Kidney (tissue), 13 donors: ENCODE measurements at regions not wholly inside any gene's neighbourhood (a gene's known extent, or its start where the extent isn't known, plus 50 kb on each side); places are given as distances from the start of the nearest gene placed in this dataset.

ENCODE experiments used
- DNase-seq, 5 donors: peaks; one replicate each; pipeline ENCODE4 v3.0.0-alpha.2; 2013 to 2020
- FAIRE-seq: peaks from 2 replicates; lab custom pipeline; 2012; peaks lifted over from hg19 to GRCh38; lab: Jason Lieb, UNC
- H3K27ac ChIP-seq, 2 donors: one replicate each; pipeline ENCODE4 v1.7.0; 2013; ENCODE audit warnings: low read depth in 2 of 2, low read length in 2 of 2, inconsistent platforms in 1 of 2
- H3K27me3 ChIP-seq: one replicate; pipeline ENCODE4 v1.7.1; 2013; ENCODE audit warnings: low read length, inconsistent platforms; ENCODE audit not compliant: control insufficient read depth, insufficient read depth
- H3K36me3 ChIP-seq, 3 donors: one replicate each; pipeline versions ENCODE4 v1.7.0 to v1.7.1; 2013; ENCODE audit warnings: low read length in 3 of 3, control low read depth in 1 of 3, inconsistent platforms in 1 of 3; ENCODE audit not compliant: insufficient read depth in 3 of 3, control insufficient read depth in 2 of 3
- H3K4me1 ChIP-seq, 3 donors: one replicate each; pipeline versions ENCODE4 v1.7.0 to v1.7.1; 2013; ENCODE audit warnings: low read length in 3 of 3, inconsistent platforms in 1 of 3, low read depth in 1 of 3; ENCODE audit not compliant: control insufficient read depth in 2 of 3, insufficient read depth in 2 of 3
- H3K4me3 ChIP-seq, 3 donors: one replicate each; pipeline versions ENCODE4 v1.7.0 to v1.8.1; 2013; ENCODE audit warnings: low read length in 3 of 3, control low read depth in 1 of 3, inconsistent platforms in 1 of 3
- H3K9ac ChIP-seq, 3 donors: one replicate each; pipeline versions ENCODE4 v1.7.0 to v1.7.1; 2013; ENCODE audit warnings: low read length in 3 of 3, control low read depth in 1 of 3, inconsistent platforms in 1 of 3
- H3K9me3 ChIP-seq, 3 donors: one replicate each; pipeline versions ENCODE4 v1.7.0 to v1.7.1; 2013; ENCODE audit warnings: low read length in 3 of 3, control low read depth in 1 of 3, inconsistent platforms in 1 of 3; ENCODE audit not compliant: control insufficient read depth in 2 of 3, insufficient read depth in 1 of 3
- intact Hi-C: fragments of 100-400 bp; cut with DNase I; formaldehyde crosslinking; loops from one replicate; pipeline ENCODE4 v1.11.1; 2022
- TF ChIP-seq, protein P1 (sequence below): IDR thresholded peaks from 3 replicates; pipeline ENCODE4 v1.5.1; 2012; ENCODE audit warnings: mild to moderate bottlenecking, moderate library complexity, borderline replicate concordance; ENCODE audit not compliant: insufficient read depth; ENCODE audit errors: extremely low read depth
- donor health status: control.
- donor health status: control.
- donor health status: control.
- donor health status: control.
- donor health status: control.
- donor health status: DM: yes; HTN: yes; CAD: no.
- donor health status: Normal renal cell carcinoma (clear cell type).

GRCh38 chr10:128928231-128928836 lies 538.7 kb upstream of the MGMT start:
- no peak for FAIRE-seq
- Histone ChIP-seq H3K36me3 (no peaks in the 10 kb centered on the region), H3K27me3 (no peaks in the 10 kb centered on the region), H3K4me1 (no peaks in the 10 kb centered on the region), H3K4me3 (no peak overlapping the region), H3K27ac (no peak overlapping the region), H3K9me3 (no peaks in the 10 kb centered on the region), H3K9ac (no peak overlapping the region)
- peak in 1 of 5 donors; percentile 36 for DNase-seq
- intact Hi-C loops: no loop called here
- TF ChIP-seq, protein P1, sequence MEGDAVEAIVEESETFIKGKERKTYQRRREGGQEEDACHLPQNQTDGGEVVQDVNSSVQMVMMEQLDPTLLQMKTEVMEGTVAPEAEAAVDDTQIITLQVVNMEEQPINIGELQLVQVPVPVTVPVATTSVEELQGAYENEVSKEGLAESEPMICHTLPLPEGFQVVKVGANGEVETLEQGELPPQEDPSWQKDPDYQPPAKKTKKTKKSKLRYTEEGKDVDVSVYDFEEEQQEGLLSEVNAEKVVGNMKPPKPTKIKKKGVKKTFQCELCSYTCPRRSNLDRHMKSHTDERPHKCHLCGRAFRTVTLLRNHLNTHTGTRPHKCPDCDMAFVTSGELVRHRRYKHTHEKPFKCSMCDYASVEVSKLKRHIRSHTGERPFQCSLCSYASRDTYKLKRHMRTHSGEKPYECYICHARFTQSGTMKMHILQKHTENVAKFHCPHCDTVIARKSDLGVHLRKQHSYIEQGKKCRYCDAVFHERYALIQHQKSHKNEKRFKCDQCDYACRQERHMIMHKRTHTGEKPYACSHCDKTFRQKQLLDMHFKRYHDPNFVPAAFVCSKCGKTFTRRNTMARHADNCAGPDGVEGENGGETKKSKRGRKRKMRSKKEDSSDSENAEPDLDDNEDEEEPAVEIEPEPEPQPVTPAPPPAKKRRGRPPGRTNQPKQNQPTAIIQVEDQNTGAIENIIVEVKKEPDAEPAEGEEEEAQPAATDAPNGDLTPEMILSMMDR: no peak

- peak in 2 of 5 donors; percentile 18 to 74 for DNase-seq
- TF ChIP-seq, protein P1: no peak
- Histone ChIP-seq H3K36me3 (no peaks in the 10 kb centered on the region), H3K4me3 (no peak overlapping the region), H3K9ac (no peak overlapping the region), H3K4me1 (no peaks in the 10 kb centered on the region), H3K9me3 (no peaks in the 10 kb centered on the region), H3K27ac (no peak overlapping the region), H3K27me3 (no peaks in the 10 kb centered on the region)
- FAIRE-seq: no peak
- intact Hi-C loops: no loop called here
Measured at GRCh38 chr10:128929131-128929530, 537.9 kb upstream of the MGMT start.

- intact Hi-C loops: no loop called here
- Histone ChIP-seq H3K9ac (no peak overlapping the region), H3K36me3 (no peaks in the 10 kb centered on the region), H3K9me3 (no peaks in the 10 kb centered on the region), H3K27ac (no peak overlapping the region), H3K27me3 (no peaks in the 10 kb centered on the region), H3K4me3 (no peak overlapping the region), H3K4me1 (no peaks in the 10 kb centered on the region)
- FAIRE-seq (no peak), DNase-seq (peak in 2 of 5 donors; percentile 4 to 49)
- TF ChIP-seq, protein P1: no peak
Measured at GRCh38 chr10:128929767-128930166, 537.3 kb upstream of the MGMT start.

DNA sequence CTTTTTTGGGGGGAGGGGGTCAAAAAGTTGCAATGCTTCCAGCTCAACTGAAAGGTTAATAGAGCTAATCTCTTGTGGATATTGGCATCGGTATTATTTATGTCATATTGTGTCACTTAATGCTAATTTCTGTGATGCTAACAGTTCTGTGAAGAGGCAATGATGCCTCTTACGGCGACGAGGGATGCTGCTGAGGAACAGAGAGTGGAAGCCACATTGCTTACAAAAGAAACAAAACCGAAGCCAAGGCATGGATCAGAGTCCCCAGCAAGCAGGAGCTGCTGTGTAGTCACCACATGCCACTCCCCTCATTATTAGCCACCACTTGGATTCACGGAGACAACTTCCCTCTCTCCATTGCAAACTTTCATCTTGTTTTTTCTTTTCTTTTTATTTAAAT lies 536.5 kb upstream of the MGMT start:
- Histone ChIP-seq H3K4me3 (no peak overlapping the region), H3K36me3 (no peaks in the 10 kb centered on the region), H3K27ac (no peak overlapping the region), H3K27me3 (no peaks in the 10 kb centered on the region), H3K4me1 (no peaks in the 10 kb centered on the region), H3K9me3 (no peaks in the 10 kb centered on the region), H3K9ac (no peak overlapping the region)
- DNase-seq (peak in 1 of 5 donors; percentile 9), FAIRE-seq (no peak)
- TF ChIP-seq, protein P1: no peak
- intact Hi-C loops: no loop called here
